HAP-1 (cell line): ENCODE measurements at regions not wholly inside any gene's neighbourhood (a gene's known extent, or its start where the extent isn't known, plus 50 kb on each side); places are given as distances from the start of the nearest gene placed in this dataset.
"Not testable (repeated sequence)": the region's sequence is repeated elsewhere in the genome, so short reads cannot be mapped to it uniquely, and the experiment has no call there.

Experiments used
- DNase-seq, 2 experiments: peaks; one replicate each; pipeline ENCODE4 v3.0.0-alpha.2; 2016 to 2020; ENCODE audit warnings: low spot score in 2 of 2
- H3K27me3 ChIP-seq: fragments of 250-450 bp; sonication (Bioruptor Pico); 2 replicates; pipeline ENCODE4 v1.5.1; 2020; ENCODE audit warnings: low read depth, mild to moderate bottlenecking, moderate library complexity
- H3K36me3 ChIP-seq: fragments of 250-450 bp; sonication (Bioruptor Pico); replicated peaks from 2 replicates; pipeline ENCODE4 v1.5.1; 2020; ENCODE audit warnings: mild to moderate bottlenecking
- H3K4me1 ChIP-seq: fragments of 250-450 bp; sonication (Bioruptor Pico); 2 replicates; pipeline ENCODE4 v1.5.1; 2020; ENCODE audit warnings: mild to moderate bottlenecking
- H3K4me3 ChIP-seq: fragments of 250-450 bp; sonication (Bioruptor Pico); 2 replicates; pipeline ENCODE4 v1.5.1; 2020; ENCODE audit warnings: mild to moderate bottlenecking, moderate library complexity
- H3K9me3 ChIP-seq: fragments of 250-450 bp; sonication (Bioruptor Pico); 2 replicates; pipeline ENCODE4 v1.5.1; 2020; ENCODE audit warnings: mild to moderate bottlenecking, moderate library complexity
- in situ Hi-C: fragments of 300-500 bp; cut with MboI; formaldehyde crosslinking; loops from 3 replicates; pipeline ENCODE4 v1.14.3; 2020; ENCODE audit warnings: low sequenced_read_pairs, inconsistent platforms, mixed read lengths

GRCh38 chr7:50856806-50857205 lies 74.1 kb upstream of the GRB10 start:
- Histone ChIP-seq H3K9me3 (no peaks in the 10 kb centered on the region), H3K36me3 (no peaks in the 10 kb centered on the region), H3K4me1 (no peaks in the 10 kb centered on the region), H3K4me3 (no peak overlapping the region), H3K27me3 (no peaks in the 10 kb centered on the region)
- no peak for DNase-seq
- in situ Hi-C loops: no loop called here

GRCh38 chr7:50856231-50856630 lies 73.5 kb upstream of the GRB10 start:
- H3K27me3 ChIP-seq: no peaks in the 10 kb centered on the region
- in situ Hi-C loops: no loop called here
- no peaks in the 10 kb centered on the region for H3K4me1 ChIP-seq
- H3K9me3 ChIP-seq: no peaks in the 10 kb centered on the region
- DNase-seq: no peak
- H3K4me3 ChIP-seq: no peak overlapping the region
- no peaks in the 10 kb centered on the region for H3K36me3 ChIP-seq

GRCh38 chr7:50855526-50855925 lies 72.8 kb upstream of the GRB10 start:
- DNase-seq: no peak
- in situ Hi-C loops: no loop called here
- H3K36me3 ChIP-seq: no peaks in the 10 kb centered on the region
- no peaks in the 10 kb centered on the region for H3K27me3 ChIP-seq
- H3K9me3 ChIP-seq: no peaks in the 10 kb centered on the region
- H3K4me1 ChIP-seq: no peaks in the 10 kb centered on the region
- H3K4me3 ChIP-seq: no peak overlapping the region

DNA sequence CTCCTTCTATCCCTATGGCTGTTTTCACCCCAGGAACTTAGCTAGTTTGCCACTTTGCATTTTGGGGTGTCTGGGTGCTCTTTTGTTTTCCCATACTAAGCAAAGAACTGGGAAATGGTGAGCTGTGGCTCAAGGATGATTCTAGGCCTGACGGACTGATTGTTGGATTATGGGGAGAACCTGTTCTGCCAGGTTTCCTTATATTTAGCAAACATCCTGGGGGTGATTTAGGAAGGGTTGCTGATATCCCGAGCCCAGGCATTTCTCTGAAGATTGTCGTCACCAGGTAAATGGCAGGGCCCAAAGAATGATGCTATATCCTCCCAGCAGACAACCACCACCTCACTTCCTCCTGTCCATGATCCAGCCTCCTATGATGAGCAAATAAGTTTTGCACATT lies 72.1 kb upstream of the GRB10 start:
- Histone ChIP-seq H3K4me1 (no peaks in the 10 kb centered on the region), H3K4me3 (no peak overlapping the region), H3K27me3 (no peaks in the 10 kb centered on the region), H3K9me3 (no peaks in the 10 kb centered on the region), H3K36me3 (no peaks in the 10 kb centered on the region)
- no peak for DNase-seq
- in situ Hi-C loops: no loop called here

DNA sequence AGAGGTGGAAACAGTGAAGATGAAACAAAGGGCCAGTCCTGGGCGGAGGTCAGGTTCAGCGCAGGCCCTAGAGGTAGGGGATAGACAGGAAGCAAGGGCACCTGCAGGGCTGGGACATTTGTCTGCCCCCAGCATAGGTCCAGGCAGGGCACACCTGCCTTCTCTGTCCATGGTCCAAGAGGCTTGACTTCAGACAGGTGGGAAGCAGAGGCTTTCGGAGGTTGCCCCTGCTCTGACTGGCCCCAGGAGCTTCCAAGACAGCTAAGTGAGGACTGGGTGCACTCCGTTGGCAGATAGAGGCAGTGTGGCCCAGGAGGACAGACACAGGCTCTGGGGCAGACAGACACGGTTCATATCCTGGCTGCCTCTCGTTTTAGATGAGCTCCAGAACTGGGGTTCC lies 71.6 kb upstream of the GRB10 start:
- H3K4me1 ChIP-seq: no peaks in the 10 kb centered on the region
- H3K4me3 ChIP-seq: no peak overlapping the region
- H3K36me3 ChIP-seq: no peaks in the 10 kb centered on the region
- DNase-seq: no peak
- no peaks in the 10 kb centered on the region for H3K27me3 ChIP-seq
- in situ Hi-C loops: no loop called here
- no peaks in the 10 kb centered on the region for H3K9me3 ChIP-seq

- DNase-seq: no peak
- no peaks in the 10 kb centered on the region for H3K9me3 ChIP-seq
- H3K4me3 ChIP-seq: no peak overlapping the region
- H3K4me1 ChIP-seq: no peaks in the 10 kb centered on the region
- H3K27me3 ChIP-seq: no peaks in the 10 kb centered on the region
- H3K36me3 ChIP-seq: no peaks in the 10 kb centered on the region
- in situ Hi-C loops: no loop called here
Measured at GRCh38 chr7:50853311-50853710, 70.6 kb upstream of the GRB10 start.

DNA sequence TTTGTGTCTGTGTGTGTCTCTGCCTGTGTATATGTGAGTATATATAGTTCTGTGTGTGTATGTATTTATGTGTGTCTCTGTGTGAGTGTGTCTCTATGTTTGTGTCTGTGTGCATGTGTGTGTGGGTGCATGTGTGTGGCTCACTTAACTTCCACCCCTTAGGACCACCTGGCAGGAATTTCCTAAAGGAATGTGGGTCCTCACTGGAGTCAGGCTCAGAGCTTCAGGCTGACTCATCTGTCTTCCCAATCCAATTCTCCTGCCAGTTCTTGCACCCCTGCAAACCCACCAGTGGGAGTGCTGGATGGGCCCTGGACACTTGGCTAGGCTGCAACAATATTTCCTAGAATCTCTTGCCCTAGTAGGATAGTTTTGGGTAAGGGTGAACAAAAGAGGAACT lies 70.2 kb upstream of the GRB10 start:
- H3K27me3 ChIP-seq: no peaks in the 10 kb centered on the region
- H3K36me3 ChIP-seq: no peaks in the 10 kb centered on the region
- in situ Hi-C loops: no loop called here

DNA sequence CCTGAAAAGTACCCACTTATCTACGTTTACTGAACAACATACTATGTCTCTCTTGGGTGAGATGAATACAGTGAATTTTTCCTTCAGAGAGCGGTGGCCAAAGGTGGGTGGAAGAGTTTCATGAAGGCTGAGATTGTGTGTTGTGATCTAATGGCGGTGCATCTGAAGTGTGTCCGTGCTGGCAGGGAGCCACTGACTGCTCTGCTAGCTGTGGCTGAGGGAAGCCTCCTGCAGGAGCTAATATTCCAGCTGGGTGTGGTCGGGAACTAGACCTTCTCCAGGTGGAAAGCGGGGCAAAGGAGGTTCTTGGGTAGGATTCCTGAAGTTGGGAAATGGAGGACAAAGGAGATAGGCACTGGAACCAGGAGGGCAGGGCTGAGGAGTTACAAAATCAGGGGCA lies 69.2 kb upstream of the GRB10 start:
- no peak for DNase-seq
- H3K4me3 ChIP-seq: no peak overlapping the region
- no peaks in the 10 kb centered on the region for H3K4me1 ChIP-seq
- no peaks in the 10 kb centered on the region for H3K9me3 ChIP-seq
- no peaks in the 10 kb centered on the region for H3K36me3 ChIP-seq
- no peaks in the 10 kb centered on the region for H3K27me3 ChIP-seq
- in situ Hi-C loops: no loop called here

More for the DNA sequence above, 70.2 kb upstream of the GRB10 start:
- no peaks in the 10 kb centered on the region for H3K4me1 ChIP-seq
- H3K4me3 ChIP-seq: no peak overlapping the region
- DNase-seq: no peak
- no peaks in the 10 kb centered on the region for H3K9me3 ChIP-seq

GRCh38 chr7:50851451-50851850 lies 68.8 kb upstream of the GRB10 start:
- Histone ChIP-seq H3K27me3 (no peaks in the 10 kb centered on the region), H3K4me3 (no peak overlapping the region), H3K9me3 (no peaks in the 10 kb centered on the region), H3K36me3 (no peaks in the 10 kb centered on the region), H3K4me1 (no peaks in the 10 kb centered on the region)
- no peak for DNase-seq
- in situ Hi-C loops: no loop called here

DNA sequence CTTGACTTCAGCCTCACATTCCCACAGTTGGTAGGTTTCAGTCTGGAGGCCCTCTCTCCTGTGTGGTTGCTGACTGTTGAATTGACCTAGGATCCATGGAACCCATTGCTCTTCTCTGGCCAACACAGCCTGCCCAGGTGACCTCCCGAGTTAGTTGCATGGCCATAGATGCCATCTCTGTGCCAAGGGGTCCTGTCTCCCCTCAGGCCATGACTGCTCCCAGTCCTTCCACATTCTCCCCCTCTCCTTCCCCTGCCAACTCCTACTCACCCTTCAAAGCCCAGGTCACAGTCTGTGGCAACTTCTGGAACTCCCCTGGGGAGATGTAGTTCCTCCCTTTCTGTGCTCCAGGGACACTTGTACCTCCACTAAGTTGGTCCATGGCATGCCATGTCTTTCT lies 67.3 kb upstream of the GRB10 start:
- DNase-seq: no peak
- H3K4me3 ChIP-seq: no peak overlapping the region
- no peaks in the 10 kb centered on the region for H3K36me3 ChIP-seq
- H3K27me3 ChIP-seq: no peaks in the 10 kb centered on the region
- in situ Hi-C loops: no loop called here
- H3K9me3 ChIP-seq: no peaks in the 10 kb centered on the region
- H3K4me1 ChIP-seq: no peaks in the 10 kb centered on the region

- Histone ChIP-seq H3K4me3 (no peak overlapping the region), H3K36me3 (no peaks in the 10 kb centered on the region), H3K4me1 (no peaks in the 10 kb centered on the region), H3K9me3 (no peaks in the 10 kb centered on the region), H3K27me3 (no peaks in the 10 kb centered on the region)
- in situ Hi-C loops: no loop called here
- DNase-seq: no peak
Measured at GRCh38 chr7:50848203-50848602, 65.5 kb upstream of the GRB10 start.

- H3K4me3 ChIP-seq, H3K4me1 ChIP-seq, H3K27me3 ChIP-seq, DNase-seq, H3K9me3 ChIP-seq, H3K36me3 ChIP-seq, in situ Hi-C loops: not testable (repeated sequence)
Measured at GRCh38 chr7:50844861-50845260, 62.2 kb upstream of the GRB10 start.

- Histone ChIP-seq H3K36me3 (no peaks in the 10 kb centered on the region), H3K4me1 (no peaks in the 10 kb centered on the region), H3K4me3 (no peak overlapping the region), H3K9me3 (no peaks in the 10 kb centered on the region), H3K27me3 (no peaks in the 10 kb centered on the region)
- in situ Hi-C loops: no loop called here
- DNase-seq: no peak
Measured at GRCh38 chr7:50842041-50842440, 59.3 kb upstream of the GRB10 start.

GRCh38 chr7:50838675-50839377 lies 56.1 kb upstream of the GRB10 start:
- Histone ChIP-seq H3K4me1 (no peaks in the 10 kb centered on the region), H3K36me3 (no peaks in the 10 kb centered on the region), H3K9me3 (no peaks in the 10 kb centered on the region), H3K27me3 (no peaks in the 10 kb centered on the region), H3K4me3 (no peak overlapping the region)
- in situ Hi-C loops: no loop called here
- DNase-seq: no peak

DNA sequence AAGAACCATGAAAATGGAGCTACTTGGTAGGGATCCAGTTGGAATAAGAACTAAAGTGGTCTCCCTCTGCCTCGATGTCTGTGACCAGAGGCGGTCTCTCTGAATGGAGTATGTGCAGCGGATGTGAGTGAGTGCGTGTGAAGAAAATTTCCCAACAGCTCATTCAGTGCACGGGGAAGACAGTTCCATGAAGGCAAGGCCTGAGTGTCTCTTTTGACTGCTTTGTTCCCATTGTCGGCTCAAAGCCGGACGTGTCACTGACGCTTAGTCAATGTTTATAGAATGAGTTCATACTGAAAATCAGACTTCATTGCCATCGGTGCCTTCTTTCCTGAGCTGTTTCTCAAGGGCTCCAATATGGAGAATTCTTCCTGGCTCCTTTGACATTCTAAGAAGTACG lies 55.3 kb upstream of the GRB10 start:
- in situ Hi-C loops: no loop called here

More for the DNA sequence above, 55.3 kb upstream of the GRB10 start:
- Histone ChIP-seq H3K4me3 (no peak overlapping the region), H3K27me3 (no peaks in the 10 kb centered on the region), H3K36me3 (no peaks in the 10 kb centered on the region), H3K9me3 (no peaks in the 10 kb centered on the region), H3K4me1 (no peaks in the 10 kb centered on the region)
- DNase-seq: no peak
